Kidney epithelial cell (primary cell): ENCODE measurements at regions not wholly inside any gene's neighbourhood (a gene's known extent, or its start where the extent isn't known, plus 50 kb on each side); places are given as distances from the start of the nearest gene placed in this dataset.

Source experiments
- DNase-seq: peaks from one replicate; pipeline ENCODE4 v3.0.0-alpha.2; 2010; ENCODE audit warnings: low read depth
- H3K27me3 ChIP-seq: 2 replicates; pipeline ENCODE4 v1.6.0; 2011; ENCODE audit warnings: low read length; ENCODE audit not compliant: control insufficient read depth, insufficient read depth
- H3K36me3 ChIP-seq: 2 replicates; pipeline ENCODE4 v1.5.1; 2011; ENCODE audit warnings: low read length; ENCODE audit not compliant: control insufficient read depth, insufficient read depth
- H3K4me3 ChIP-seq: 2 replicates; pipeline ENCODE4 v1.5.1; 2011; ENCODE audit warnings: low read depth, mild to moderate bottlenecking, control low read depth, low read length
- CTCF ChIP-seq: IDR thresholded peaks from 2 replicates; pipeline ENCODE4 v1.5.1; 2011; ENCODE audit warnings: mild to moderate bottlenecking, moderate library complexity, low read length, control low read depth, inconsistent platforms; ENCODE audit not compliant: insufficient read depth, poor library complexity, severe bottlenecking

- Histone ChIP-seq H3K36me3 (no peaks in the 10 kb centered on the region), H3K4me3 (no peak overlapping the region), H3K27me3 (no peaks in the 10 kb centered on the region)
- no peak for DNase-seq
- no peak for TF ChIP-seq CTCF
Measured at GRCh38 chr2:149990965-149991364, 403.4 kb upstream of the MMADHC start.

GRCh38 chr2:149989447-149990063 is 402.0 kb upstream of the MMADHC start:
- no peaks in the 10 kb centered on the region for H3K36me3 ChIP-seq
- H3K4me3 ChIP-seq = no peak overlapping the region
- H3K27me3 ChIP-seq = no peaks in the 10 kb centered on the region
- TF ChIP-seq CTCF = no peak
- DNase-seq = peak; percentile 56

GRCh38 chr2:149988361-149988760 is 400.8 kb upstream of the MMADHC start:
- Histone ChIP-seq H3K36me3 (no peaks in the 10 kb centered on the region), H3K4me3 (no peak overlapping the region), H3K27me3 (no peaks in the 10 kb centered on the region)
- DNase-seq = no peak
- no peak for TF ChIP-seq CTCF

- DNase-seq = no peak
- H3K4me3 ChIP-seq = no peak overlapping the region
Measured at GRCh38 chr2:149986861-149987260, 399.3 kb upstream of the MMADHC start.

GRCh38 chr2:149984311-149984710 is 396.7 kb upstream of the MMADHC start:
- DNase-seq = no peak
- no peaks in the 10 kb centered on the region for H3K27me3 ChIP-seq
- no peaks in the 10 kb centered on the region for H3K36me3 ChIP-seq
- TF ChIP-seq CTCF = no peak
- no peak overlapping the region for H3K4me3 ChIP-seq

More at GRCh38 chr2:149986861-149987260, 399.3 kb upstream of the MMADHC start:
- no peaks in the 10 kb centered on the region for H3K36me3 ChIP-seq
- TF ChIP-seq CTCF = no peak
- H3K27me3 ChIP-seq = no peaks in the 10 kb centered on the region

GRCh38 chr2:149972066-149972465 is 384.5 kb upstream of the MMADHC start:
- no peak for DNase-seq
- Histone ChIP-seq H3K36me3 (no peaks in the 10 kb centered on the region), H3K27me3 (no peaks in the 10 kb centered on the region), H3K4me3 (no peak overlapping the region)
- no peak for TF ChIP-seq CTCF
